H1 (cell line): ENCODE measurements at regions not wholly inside any gene's neighbourhood (a gene's known extent, or its start where the extent isn't known, plus 50 kb on each side); places are given as distances from the start of the nearest gene placed in this dataset.

Experiments used
- GABPA ChIP-seq: IDR thresholded peaks from 2 replicates; pipeline ENCODE4 v1.6.1; 2011; ENCODE audit warnings: mild to moderate bottlenecking, low read length, moderate library complexity, borderline replicate concordance; ENCODE audit not compliant: insufficient read depth
- JUND ChIP-seq: IDR thresholded peaks from 2 replicates; pipeline ENCODE4 v1.6.1; 2011; ENCODE audit warnings: mild to moderate bottlenecking, improper control_type of control experiment, low read length
- NANOG ChIP-seq: IDR thresholded peaks from 2 replicates; pipeline ENCODE4 v1.6.1; 2011; ENCODE audit warnings: low read length, low read depth, mild to moderate bottlenecking, inconsistent platforms; ENCODE audit not compliant: insufficient read depth, poor library complexity, severe bottlenecking
- RAD21 ChIP-seq, 2 experiments: IDR thresholded peaks in 1 of 2; conservative IDR thresholded peaks in 1 of 2; 2 replicates each; pipeline ENCODE4 v1.6.1; 2011; ENCODE audit warnings: low read depth in 2 of 2, low read length in 2 of 2, improper control_type of control experiment in 1 of 2, inconsistent platforms in 1 of 2, mild to moderate bottlenecking in 1 of 2, moderate library complexity in 1 of 2
- SIN3A ChIP-seq, 2 experiments: IDR thresholded peaks in 1 of 2; conservative IDR thresholded peaks in 1 of 2; 2 replicates each; pipeline ENCODE4 v1.6.1; 2011 to 2012; ENCODE audit warnings: low read length in 2 of 2, improper control_type of control experiment in 1 of 2, low read depth in 1 of 2, mild to moderate bottlenecking in 1 of 2
- SIRT6 ChIP-seq: IDR thresholded peaks from one replicate; pipeline ENCODE4 v1.7.1; 2012; ENCODE audit warnings: low read length, inconsistent platforms
- TBP ChIP-seq: IDR thresholded peaks from 2 replicates; pipeline ENCODE4 v1.6.1; 2011; ENCODE audit warnings: low read depth, low read length, improper control_type of control experiment
- TF ChIP-seq, protein P1 (sequence below): IDR thresholded peaks from 2 replicates; pipeline ENCODE4 v1.6.1; 2012; ENCODE audit warnings: inconsistent platforms

DNA sequence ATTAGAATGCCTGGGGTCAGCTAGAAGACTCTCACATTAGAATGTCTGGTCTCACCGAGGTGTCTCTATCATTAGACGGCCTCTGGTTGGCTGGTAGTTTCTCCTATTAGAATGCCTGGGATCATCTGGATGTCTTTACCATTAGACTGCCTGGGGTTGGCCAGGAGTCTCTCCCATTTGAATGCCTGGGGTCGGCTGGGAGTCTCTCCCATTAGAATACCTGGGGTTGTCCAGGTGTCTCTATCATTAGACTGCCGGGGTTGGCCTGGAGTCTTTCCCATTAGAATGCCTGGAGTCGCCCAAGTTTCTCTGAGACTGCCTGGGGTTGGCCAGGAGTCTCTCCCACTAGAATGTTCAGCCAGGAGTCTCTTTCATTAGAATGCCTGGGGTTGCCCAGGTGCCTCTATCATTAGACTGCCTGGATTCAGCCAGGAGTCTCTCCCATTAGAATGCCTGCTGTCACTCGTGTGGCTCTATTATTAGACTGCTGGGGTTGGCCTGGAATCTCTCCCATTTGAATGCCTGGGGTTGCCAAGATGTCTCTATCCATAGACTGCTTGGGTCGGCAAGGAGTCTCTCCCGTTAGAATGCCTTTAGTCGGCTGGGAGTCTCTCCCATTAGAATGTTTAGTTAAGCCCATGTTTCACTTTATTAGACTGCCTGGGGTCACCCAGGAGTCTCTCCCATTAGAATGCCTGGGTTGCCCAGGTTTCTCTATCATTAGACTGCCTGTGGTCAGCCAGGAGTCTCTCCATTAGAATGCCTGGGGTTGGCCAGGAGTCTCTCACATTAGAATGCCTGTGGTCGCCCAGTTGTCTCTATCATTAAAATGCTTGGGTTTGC is 1467.8 kb downstream of the UQCRFS1 start (continued):
- TF ChIP-seq GABPA (no peak), NANOG (no peak), JUND (no peak), TBP (no peak), RAD21 (IDR thresholded peaks at IDR 0.05 in 1 of 2, conservative IDR thresholded peaks at IDR 0.05 in 1 of 2; ENCODE audit: low read depth in 2 of 2, low read length in 2 of 2) (no peak), SIN3A (conservative IDR thresholded peaks at IDR 0.05 in 1 of 2, IDR thresholded peaks at IDR 0.05 in 1 of 2; ENCODE audit: low read depth in 1 of 2, low read length in 2 of 2) (no peak), SIRT6 (no peak)
- TF ChIP-seq, protein P1, sequence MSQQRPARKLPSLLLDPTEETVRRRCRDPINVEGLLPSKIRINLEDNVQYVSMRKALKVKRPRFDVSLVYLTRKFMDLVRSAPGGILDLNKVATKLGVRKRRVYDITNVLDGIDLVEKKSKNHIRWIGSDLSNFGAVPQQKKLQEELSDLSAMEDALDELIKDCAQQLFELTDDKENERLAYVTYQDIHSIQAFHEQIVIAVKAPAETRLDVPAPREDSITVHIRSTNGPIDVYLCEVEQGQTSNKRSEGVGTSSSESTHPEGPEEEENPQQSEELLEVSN: no peak
- TF ChIP-seq, all 59 proteins: peak for 0
